ENCODE measurements at regions not wholly inside any gene's neighbourhood (a gene's known extent, or its start where the extent isn't known, plus 50 kb on each side); places are given as distances from the start of the nearest gene placed in this dataset.

GRCh38 chr1:173341971-173342370, 134.8 kb upstream of the TNFSF4 start:
- TF ChIP-seq CTCF (IDR thresholded peaks at IDR 0.05; ENCODE audit: poor library complexity) (no peak), EZH2phosphoT487 (IDR thresholded peaks at IDR 0.05; ENCODE audit: low read depth, severe bottlenecking, unreplicated experiment) (no peak), EZH2 (IDR thresholded peaks at IDR 0.05; ENCODE audit: borderline replicate concordance) (no peak)
